ENCODE measurements at regions not wholly inside any gene's neighbourhood (a gene's known extent, or its start where the extent isn't known, plus 50 kb on each side); places are given as distances from the start of the nearest gene placed in this dataset.
"Not testable (repeated sequence)": the region's sequence is repeated elsewhere in the genome, so short reads cannot be mapped to it uniquely, and the experiment has no call there.

DNA sequence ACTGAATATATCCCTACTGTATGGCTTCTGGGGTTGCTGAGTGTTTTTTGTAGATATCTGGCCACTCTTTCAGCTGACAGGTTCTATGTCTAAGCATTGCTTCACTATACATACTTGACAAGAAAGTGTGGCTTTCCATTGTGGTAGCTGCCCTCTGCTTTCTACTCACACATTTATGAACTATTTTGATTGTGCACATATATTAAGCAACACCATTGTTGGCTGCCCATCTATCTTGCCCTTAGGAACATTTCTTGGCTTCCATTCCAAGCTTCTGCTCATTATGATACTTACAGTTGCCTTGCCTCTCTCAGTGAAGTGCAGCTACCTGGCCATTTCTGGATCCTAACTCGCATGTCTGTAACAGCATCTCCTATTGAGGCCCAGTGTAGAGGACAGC lies 153.6 kb upstream of the MOCS2 start:
- in situ Hi-C loops (cut with MboI; ENCODE audit: low sequenced_read_pairs): no loop called here

DNA sequence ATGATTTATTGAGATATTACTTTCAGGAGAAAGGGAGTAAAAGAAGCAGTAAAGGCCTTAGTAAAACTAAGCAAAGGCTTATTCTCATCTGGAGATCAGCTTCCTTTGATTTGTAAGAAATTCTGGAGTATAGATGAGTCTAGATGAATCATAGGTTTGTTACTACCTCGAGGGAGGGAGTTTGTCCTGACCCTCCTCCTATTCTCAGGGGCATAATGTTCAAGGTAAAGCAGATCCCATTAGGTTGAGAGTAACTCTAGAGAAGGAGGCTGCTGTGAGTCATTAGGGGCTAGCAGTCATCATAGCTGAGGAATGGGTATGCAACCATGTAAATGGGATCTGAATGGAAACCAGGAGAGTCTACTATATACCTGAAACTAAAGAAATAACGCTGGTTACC lies 155.5 kb upstream of the MOCS2 start:
- in situ Hi-C loops (cut with MboI; ENCODE audit: low sequenced_read_pairs): no loop called here

DNA sequence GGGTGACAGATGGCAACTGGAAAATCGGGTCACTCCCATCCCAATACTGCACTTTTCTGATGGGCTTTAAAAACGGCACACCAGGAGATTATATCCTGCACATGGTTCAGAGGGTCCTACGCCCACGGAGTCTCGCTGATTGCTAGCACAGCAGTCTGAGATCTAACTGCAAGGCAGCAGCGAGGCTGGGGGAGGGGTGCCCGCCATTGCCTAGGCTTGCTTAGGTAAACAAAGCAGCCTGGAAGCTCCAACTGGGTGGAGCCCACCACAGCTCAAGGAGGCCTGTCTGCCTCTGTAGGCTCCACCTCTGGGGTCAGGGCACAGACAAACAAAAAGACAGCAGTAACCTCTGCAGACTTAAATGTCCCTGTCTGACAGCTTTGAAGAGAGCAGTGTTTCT lies 158.7 kb upstream of the MOCS2 start:
- in situ Hi-C loops (cut with MboI; ENCODE audit: low sequenced_read_pairs): not testable (repeated sequence)

DNA sequence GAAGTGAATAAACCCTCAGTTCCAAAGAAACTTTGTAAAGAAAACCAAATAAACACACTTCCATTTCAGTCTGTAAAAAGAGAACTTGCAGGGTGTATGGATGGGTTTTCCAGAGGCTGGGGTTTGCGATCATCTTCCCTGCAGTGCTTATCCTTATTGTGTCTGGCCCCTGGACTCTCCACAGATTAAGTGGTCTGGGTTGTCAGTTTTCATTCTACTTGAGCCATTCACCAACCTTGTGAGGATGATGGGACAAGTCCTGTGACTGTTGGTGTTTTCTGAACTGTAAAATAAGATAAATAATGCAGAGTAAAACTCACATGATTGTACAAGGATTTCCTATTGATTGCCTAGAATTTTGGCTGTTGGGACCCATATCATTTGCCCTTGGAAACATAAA lies 166.1 kb upstream of the MOCS2 start:
- in situ Hi-C loops (cut with MboI; ENCODE audit: low sequenced_read_pairs): no loop called here

DNA sequence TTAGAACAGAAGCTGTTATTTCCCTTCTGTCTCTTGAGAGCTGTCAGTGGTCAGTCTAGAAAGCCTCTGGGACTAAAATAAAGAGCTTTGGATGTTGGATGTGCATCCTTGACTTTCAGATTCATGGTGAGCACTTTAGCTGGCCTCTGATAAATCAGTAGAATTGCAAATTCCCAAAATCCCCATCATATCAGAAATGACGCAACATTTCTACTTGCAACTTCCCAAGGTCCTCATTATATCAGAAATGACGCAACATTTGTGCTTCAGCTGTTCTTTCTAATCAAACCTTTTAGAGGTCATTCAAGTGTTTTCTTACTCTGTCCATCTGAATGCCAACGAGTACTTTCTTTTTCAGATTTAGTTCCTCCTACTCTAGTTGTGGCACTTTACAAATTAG lies 167.3 kb upstream of the MOCS2 start:
- in situ Hi-C loops (cut with MboI; ENCODE audit: low sequenced_read_pairs): no loop called here

DNA sequence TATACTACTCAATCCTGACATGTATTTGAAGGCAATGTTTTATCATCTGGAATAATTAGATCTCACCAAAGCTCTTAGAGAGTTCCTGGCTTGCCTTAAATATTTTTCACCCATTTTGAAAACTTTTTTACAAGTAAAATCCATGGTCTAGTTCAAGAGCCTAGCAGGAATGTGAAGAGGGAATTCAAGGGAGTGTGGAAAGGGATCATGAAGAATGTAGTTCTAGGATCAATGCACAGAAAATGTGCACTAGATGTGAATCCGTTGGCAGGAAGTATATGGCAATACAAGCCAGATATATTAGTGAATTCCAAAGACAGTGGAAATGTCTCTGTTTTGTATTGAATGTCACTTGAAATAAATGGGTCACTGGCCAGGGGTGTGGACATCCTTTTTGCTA lies 167.9 kb upstream of the MOCS2 start:
- in situ Hi-C loops (cut with MboI; ENCODE audit: low sequenced_read_pairs): no loop called here

DNA sequence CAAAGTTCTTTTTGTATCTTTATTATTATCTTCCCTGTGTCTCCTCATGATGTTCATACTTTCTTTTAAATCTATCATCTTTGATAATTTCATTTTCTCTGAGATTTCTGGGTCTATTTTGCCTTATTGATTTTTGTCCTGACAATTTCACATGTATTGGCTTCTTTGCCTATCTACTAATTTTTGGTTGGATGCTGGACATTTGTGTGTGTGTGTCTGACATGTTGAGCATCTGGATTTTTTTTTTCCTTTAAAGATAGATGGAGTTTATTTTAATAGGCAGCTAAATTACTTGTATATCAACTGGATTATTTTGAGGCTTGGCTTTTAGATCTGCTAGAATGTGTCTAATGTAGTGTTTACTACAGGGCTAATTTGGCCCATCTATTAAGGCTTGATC lies 178.0 kb upstream of the MOCS2 start:
- in situ Hi-C loops (cut with MboI; ENCODE audit: low sequenced_read_pairs): no loop called here

DNA sequence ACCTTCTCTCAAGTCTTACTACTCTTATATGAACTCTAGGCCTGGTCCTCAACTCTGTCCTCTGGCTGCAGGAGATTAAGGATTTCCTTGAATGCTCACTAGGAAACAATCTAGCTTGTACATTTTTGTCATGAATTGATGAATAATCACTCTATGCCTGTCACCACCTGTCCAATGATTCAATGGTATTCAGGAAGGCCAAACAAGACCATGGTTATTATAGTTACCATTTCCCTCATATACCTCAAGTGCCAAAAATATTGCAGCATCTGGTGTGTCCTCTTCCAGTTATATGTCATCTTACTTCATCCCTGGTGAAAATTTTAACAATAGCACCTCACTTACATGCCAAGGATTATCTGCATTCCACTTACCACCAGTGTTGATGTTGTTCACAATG lies 179.0 kb upstream of the MOCS2 start:
- in situ Hi-C loops (cut with MboI; ENCODE audit: low sequenced_read_pairs): no loop called here

DNA sequence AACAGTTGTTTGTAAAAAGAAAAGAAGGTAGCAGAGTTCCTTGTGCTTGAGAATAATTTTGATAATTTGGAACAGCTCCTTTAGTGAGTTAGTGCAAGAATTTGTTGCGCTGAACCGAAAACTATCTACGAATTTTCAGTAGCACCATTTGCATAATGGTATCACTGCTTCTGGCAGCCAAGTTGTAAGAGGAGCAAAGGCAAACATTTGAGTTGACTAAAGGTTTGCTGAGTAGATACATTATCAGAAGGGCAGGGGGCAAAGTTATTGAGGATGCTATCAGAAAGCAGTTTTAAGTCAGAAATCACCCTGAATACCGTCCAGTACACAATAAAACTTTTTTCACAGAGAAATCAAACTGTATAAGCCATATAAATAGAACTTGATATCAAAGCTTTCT lies 181.5 kb upstream of the MOCS2 start:
- in situ Hi-C loops (cut with MboI; ENCODE audit: low sequenced_read_pairs): no loop called here

DNA sequence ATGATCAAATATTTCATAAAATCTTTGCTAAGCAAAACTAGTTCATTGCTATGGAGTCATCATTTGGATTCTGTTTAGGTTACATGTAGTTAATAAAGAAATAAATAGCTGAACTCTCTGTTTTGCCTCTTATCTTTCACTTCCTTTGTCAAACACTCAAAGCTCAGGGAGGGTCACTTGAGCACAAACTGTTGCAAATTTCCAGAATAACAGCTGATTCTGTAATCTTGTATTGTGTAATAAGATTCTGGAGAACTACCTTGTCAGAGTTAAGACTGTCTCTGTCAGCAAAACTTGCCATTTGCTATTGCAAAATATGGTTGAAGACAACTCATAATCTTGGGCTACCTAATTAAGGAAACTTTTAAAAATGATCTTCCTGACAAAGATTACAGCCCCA lies 182.0 kb upstream of the MOCS2 start:
- in situ Hi-C loops (cut with MboI; ENCODE audit: low sequenced_read_pairs): no loop called here

DNA sequence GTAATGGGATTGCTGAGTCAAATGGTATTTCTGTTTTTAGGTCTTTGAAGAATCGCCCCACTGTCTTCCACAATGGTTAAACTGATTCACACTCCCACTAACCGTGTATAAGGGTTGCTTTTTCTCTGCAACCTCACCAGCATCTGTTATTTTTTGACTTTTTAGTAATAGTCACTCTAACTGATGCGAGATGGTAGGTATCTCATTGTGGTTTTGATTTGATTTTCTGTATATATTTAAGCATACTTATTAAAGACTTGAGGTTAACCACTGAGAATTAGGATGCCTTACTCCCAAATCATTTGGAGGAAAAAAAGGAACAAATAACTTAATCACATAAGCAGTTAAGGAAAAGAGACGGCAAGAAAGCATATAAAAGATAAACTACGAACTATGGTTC lies 181.6 kb upstream of the FST start:
- in situ Hi-C loops (cut with MboI; ENCODE audit: low sequenced_read_pairs): no loop called here

DNA sequence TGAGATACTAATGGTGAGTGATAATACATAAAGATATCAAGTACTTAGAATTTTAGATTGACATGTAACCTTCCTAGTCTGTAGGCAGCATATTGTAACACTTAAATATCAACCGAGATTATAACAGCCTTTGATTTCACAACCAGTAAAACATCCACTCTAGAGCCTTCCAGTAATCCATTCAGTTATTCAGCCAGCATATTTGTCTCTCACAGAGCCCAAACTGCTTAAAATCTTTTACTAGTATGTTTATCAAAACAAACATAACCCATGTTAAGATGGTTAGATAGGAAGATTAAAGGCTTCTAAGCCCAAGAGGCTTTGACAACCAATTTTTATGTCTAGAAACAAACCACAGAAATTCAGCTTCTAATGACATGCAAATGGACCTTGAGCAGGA lies 177.9 kb upstream of the FST start:
- in situ Hi-C loops (cut with MboI; ENCODE audit: low sequenced_read_pairs): no loop called here

DNA sequence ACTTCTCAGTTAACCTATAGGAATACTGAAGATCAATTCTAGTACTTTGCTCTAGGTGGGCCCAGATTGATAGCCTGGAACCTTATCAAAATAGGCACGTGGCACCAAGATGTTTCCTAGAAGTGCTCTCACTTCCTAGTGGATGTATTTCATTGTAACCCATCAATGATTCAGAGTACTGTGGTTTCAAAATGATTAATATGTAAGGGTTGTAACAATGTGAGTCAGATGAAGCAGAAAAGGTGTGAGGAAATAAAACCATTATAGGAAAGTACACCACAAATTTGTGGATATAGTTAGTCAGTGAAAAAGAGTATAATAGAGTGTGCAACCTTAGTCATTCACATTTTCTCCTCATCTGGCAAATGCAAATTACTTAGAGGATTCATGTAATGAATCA lies 177.3 kb upstream of the FST start:
- in situ Hi-C loops (cut with MboI; ENCODE audit: low sequenced_read_pairs): no loop called here

DNA sequence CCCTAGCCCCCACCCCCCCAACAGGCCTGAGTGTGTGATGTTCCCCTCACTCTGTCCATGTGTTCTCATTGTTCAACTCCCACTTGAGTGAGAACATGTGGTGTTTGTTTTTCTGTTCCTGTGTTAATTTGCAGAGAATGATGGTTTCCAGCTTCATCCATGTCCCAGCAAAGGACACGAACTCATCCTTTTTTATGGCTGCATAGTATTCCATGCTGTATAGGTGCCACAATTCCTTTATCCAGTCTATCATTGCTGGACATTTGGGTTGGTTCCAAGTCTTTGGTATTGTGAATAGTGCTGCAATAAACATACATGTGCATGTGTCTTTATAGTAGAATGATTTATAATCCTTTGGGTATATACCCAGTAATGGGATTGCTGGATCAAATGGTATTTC lies 175.1 kb upstream of the FST start:
- in situ Hi-C loops (cut with MboI; ENCODE audit: low sequenced_read_pairs): not testable (repeated sequence)

DNA sequence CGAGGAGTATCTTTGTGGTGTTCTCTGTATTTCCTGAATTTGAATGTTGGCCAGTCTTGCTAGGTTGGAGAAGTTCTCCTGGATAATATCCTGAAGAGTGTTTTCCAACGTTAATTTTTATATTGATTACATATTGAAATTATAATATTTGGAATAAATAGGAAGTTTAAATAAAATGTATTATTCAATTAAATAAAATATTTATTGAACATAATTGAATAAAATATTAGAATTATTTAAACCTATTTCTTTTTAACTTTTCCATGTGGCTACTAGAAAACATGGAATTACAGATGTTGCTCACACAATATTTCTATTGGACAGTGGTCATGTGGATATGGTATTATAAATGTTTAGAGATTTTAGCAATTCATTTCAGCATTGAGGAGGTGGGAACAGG lies 170.8 kb upstream of the FST start:
- in situ Hi-C loops (cut with MboI; ENCODE audit: low sequenced_read_pairs): no loop called here

DNA sequence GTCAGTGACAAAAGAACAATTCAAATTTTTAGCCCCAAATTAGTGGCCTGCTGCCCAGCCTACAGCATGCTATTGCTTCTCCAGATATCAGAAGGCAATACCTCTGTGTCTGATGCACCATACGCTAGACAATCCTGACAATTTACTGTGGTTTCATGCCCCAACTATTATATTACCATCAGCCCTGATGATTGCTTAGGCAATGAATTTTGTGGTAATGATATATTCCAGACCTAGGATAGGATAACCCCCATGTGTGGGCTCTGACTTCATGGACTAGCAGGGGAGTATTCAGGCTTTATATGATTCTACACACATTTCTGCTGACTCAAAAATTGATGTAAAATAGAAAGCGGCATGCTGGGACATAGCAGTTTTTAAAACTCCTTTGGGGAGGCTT lies 168.7 kb upstream of the FST start:
- in situ Hi-C loops (cut with MboI; ENCODE audit: low sequenced_read_pairs): no loop called here

DNA sequence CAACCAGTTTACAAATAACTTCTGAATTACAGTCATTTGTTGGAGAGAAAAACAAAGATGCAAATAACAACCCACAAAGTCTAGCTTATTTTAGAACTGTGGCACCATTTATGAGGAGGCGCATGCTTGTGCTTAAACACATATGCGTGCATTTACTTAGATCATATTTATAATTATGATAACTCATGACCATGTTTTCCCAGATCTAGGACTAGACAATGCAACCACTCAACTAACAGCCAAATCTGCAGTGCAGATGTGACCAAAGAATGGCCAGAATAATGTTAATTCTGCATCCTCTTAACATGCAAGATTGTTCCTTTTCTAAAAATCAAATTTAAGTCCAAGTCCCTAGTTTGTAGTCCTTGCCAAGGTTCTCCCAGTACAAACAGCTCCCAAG lies 167.3 kb upstream of the FST start:
- in situ Hi-C loops (cut with MboI; ENCODE audit: low sequenced_read_pairs): no loop called here

DNA sequence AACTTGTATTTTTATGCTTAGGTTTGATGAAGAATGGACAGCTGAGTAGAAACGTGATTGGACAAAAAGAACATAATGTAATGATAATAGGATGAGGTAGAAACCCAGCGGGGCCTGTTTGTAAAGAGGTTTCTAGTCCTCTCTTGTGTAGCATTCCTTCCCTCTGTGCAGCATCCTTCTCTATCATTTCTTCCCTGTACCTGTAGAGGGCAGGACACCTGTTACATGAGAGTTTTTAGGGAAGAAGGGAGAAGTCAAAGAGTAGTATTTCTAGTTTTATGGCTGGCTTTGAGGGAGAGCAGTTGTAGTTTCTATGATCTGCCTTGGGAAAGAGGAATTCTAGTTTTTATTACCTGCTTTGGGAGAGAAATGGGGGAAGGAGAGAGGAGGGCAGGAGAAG lies 162.1 kb upstream of the FST start:
- in situ Hi-C loops (cut with MboI; ENCODE audit: low sequenced_read_pairs): no loop called here

DNA sequence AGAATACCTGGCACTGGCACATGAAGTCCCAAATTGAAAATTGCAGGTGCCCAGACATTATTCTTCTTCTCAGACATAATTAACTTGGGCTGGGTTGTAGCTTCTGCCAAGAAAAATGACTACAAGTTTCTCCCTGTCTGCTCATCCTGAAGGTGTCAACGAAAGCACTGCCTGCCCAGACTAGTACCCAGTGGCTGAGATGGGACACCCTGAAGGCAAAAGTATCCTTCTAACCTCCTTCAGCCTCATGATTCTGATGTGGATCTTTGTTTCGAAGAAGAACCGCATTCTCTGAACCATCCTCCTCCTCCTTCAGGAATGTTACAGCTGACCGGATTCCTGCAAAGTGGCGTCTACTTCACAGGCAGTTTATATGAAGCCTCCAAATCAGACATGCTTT lies 161.1 kb upstream of the FST start:
- in situ Hi-C loops (cut with MboI; ENCODE audit: low sequenced_read_pairs): no loop called here

DNA sequence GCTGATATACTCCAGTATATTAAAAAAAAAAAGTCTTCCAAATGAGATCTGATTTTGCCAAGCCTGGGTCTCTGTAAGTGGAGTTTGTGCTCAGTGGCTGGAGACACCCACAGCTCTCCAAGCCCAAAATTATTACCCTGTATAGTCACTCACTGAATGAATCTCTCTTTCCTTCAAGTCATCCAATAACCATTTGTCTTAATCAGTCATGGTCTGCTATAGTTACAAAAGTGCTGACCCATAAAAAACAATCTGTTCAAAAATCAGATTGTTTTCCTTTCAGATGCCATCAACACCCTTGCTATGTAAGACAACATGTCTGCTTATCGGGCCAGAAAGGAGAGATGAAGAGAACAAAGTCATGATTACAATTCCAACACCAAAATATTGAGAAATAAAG lies 159.4 kb upstream of the FST start:
- in situ Hi-C loops (cut with MboI; ENCODE audit: low sequenced_read_pairs): no loop called here

DNA sequence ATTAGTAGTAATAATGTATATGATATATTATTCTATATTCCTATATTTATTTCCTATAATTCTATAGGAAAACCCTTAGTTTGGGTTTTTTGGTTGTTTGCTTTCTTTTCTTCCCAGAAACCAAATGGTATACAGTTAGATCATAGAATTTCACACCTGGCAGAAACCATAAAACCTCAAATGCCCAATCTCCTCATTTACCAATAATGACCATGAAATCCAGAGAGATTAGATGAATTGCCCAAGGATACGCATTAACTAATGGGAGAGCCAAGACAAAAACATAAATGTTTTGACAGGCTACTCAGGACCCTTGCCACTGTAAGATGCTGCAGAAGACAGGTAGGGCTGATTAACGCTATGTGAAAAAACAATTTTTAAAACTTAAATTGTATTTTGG lies 158.7 kb upstream of the FST start:
- in situ Hi-C loops (cut with MboI; ENCODE audit: low sequenced_read_pairs): no loop called here

DNA sequence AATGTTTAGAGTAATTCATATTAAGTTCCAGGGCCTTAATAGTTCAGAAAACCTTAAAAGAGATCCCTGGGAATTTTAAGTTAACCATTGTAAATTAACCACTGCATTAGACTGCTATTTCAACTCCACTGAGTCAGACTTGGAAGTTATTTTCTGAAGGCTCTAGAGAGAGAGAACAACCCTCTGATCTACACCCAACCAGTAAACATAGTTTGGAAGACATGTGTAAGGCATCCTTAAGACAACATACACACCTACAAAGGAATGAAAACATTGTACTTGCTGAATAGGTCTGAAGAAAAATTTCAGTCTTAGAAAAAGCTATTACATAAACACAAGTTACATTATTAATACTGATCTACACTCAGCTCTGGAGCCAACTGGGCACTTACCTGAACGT lies 158.2 kb upstream of the FST start:
- in situ Hi-C loops (cut with MboI; ENCODE audit: low sequenced_read_pairs): no loop called here

DNA sequence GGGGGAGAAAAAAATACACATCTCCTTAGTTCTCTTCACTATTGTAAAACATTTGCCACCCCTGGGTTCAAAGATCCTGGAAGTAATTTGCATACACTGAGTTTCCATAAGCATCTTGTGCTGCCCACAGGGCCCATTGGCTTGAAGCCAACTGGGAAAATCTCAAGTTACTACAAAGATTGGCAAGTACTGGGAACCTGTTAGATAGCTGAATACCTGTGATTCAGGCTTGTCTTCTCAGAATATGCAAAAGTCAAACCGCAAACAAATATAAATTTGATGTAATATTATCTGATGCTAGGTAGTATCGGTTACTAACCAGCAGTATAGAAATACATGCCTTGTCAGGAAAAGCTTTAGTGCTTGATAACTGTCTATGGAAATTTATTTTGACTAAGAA lies 156.9 kb upstream of the FST start:
- in situ Hi-C loops (cut with MboI; ENCODE audit: low sequenced_read_pairs): no loop called here

DNA sequence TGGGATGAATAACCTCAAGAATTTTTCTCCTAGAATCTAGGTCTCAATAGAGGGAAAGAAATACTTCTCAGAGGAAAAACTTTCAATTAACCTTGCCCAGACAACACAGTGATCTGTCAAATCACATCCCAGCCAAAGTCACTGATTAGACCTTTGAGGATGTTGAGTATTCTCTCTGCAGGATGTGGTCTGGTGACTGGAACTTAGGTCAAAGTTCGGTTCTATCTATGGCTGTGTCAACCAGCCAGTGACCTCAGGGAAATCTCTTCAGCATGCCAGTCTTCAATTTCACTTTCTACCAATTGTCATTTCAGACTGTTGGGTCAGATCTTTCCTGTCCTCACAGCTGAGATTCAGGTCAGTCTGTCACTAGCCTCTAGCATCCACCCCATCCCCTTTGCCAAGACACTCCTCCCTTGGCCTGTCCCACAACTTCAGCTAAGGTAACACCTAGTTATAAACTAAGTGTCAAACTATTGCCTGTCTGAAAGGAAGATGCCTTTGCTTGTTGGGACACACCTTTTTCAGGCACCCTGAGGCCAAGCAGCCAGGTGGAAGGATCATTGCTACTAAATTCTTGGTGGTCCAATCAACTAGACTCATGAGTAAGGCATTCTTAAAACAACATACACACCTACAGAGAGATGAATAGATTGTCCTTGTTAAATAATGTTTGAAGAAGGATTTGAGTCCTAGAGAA lies 156.3 kb upstream of the FST start:
- in situ Hi-C loops (cut with MboI; ENCODE audit: low sequenced_read_pairs): no loop called here

Measured in HL-60/S4 treated with retinoic acid at 250 ng/mL for 4 days and 3 days (cell line).